Chondrocyte (in vitro differentiated cells): ENCODE measurements at regions not wholly inside any gene's neighbourhood (a gene's known extent, or its start where the extent isn't known, plus 50 kb on each side); places are given as distances from the start of the nearest gene placed in this dataset.

ENCODE experiments used
- DNase-seq: peaks from one replicate; pipeline ENCODE4 v3.0.0; 2021; ENCODE audit warnings: mixed read lengths, low spot score
- H3K27ac Mint-ChIP-seq: one replicate; pipeline ENCODE4 v1.8.0; 2021; ENCODE audit warnings: mild to moderate bottlenecking, moderate library complexity, mixed read lengths; ENCODE audit not compliant: unreplicated experiment
- H3K27me3 Mint-ChIP-seq: 2 replicates; pipeline ENCODE4 v1.8.0; 2021; ENCODE audit warnings: low read depth, mixed read lengths
- H3K36me3 Mint-ChIP-seq: 2 replicates; pipeline ENCODE4 v1.8.0; 2021; ENCODE audit warnings: low read depth, mixed read lengths
- H3K4me1 Mint-ChIP-seq: 2 replicates; pipeline ENCODE4 v1.8.0; 2021; ENCODE audit warnings: low read depth, mild to moderate bottlenecking, mixed read lengths
- H3K4me3 Mint-ChIP-seq: one replicate; pipeline ENCODE4 v1.8.0; 2021; ENCODE audit warnings: mild to moderate bottlenecking, moderate library complexity, mixed read lengths; ENCODE audit not compliant: unreplicated experiment
- H3K9me3 Mint-ChIP-seq: 2 replicates; pipeline ENCODE4 v1.8.0; 2021; ENCODE audit warnings: low read depth, mixed read lengths
- CTCF ChIP-seq: fragments of 200-600 bp; sonication (generic); IDR thresholded peaks from 2 replicates; pipeline ENCODE4 v1.5.0; 2021; ENCODE audit warnings: antibody characterized with exemption, mild to moderate bottlenecking, moderate library complexity

GRCh38 chr10:33067917-33068316 is 109.9 kb upstream of the ITGB1 start:
- H3K4me1 Mint-ChIP-seq = peaks cover 6% of the 10 kb centered on the region
- no peak overlapping the region for H3K4me3 Mint-ChIP-seq
- TF ChIP-seq CTCF = no peak
- H3K27me3 Mint-ChIP-seq = no peaks in the 10 kb centered on the region
- no peak for DNase-seq
- no peaks in the 10 kb centered on the region for H3K9me3 Mint-ChIP-seq
- H3K27ac Mint-ChIP-seq = no peak overlapping the region
- H3K36me3 Mint-ChIP-seq = peaks cover 2% of the 10 kb centered on the region

- Mint-ChIP-seq H3K27ac (no peak overlapping the region), H3K36me3 (peaks cover 2% of the 10 kb centered on the region), H3K27me3 (no peaks in the 10 kb centered on the region), H3K4me3 (no peak overlapping the region), H3K4me1 (peaks cover 6% of the 10 kb centered on the region), H3K9me3 (peaks cover 2% of the 10 kb centered on the region)
- no peak for DNase-seq
- no peak for TF ChIP-seq CTCF
Measured at GRCh38 chr10:33067481-33067880, 109.5 kb upstream of the ITGB1 start.

GRCh38 chr10:33066558-33067236 is 108.7 kb upstream of the ITGB1 start:
- DNase-seq = no peak
- TF ChIP-seq CTCF = no peak
- Mint-ChIP-seq H3K27me3 (no peaks in the 10 kb centered on the region), H3K4me1 (peaks cover 6% of the 10 kb centered on the region), H3K9me3 (peaks cover 3% of the 10 kb centered on the region), H3K27ac (no peak overlapping the region), H3K4me3 (no peak overlapping the region), H3K36me3 (peaks cover 2% of the 10 kb centered on the region)

GRCh38 chr10:33065111-33065510 is 107.1 kb upstream of the ITGB1 start:
- no peak for DNase-seq
- no peak for TF ChIP-seq CTCF
- H3K4me3 Mint-ChIP-seq = no peak overlapping the region
- no peaks in the 10 kb centered on the region for H3K27me3 Mint-ChIP-seq
- H3K9me3 Mint-ChIP-seq = peaks cover 3% of the 10 kb centered on the region
- no peak overlapping the region for H3K27ac Mint-ChIP-seq
- peaks cover 6% of the 10 kb centered on the region for H3K4me1 Mint-ChIP-seq
- H3K36me3 Mint-ChIP-seq = no peaks in the 10 kb centered on the region

- no peak for TF ChIP-seq CTCF
- no peak for DNase-seq
- Mint-ChIP-seq H3K36me3 (no peaks in the 10 kb centered on the region), H3K27ac (no peak overlapping the region), H3K4me1 (peaks cover 6% of the 10 kb centered on the region), H3K27me3 (no peaks in the 10 kb centered on the region), H3K9me3 (peaks cover 3% of the 10 kb centered on the region), H3K4me3 (no peak overlapping the region)
Measured at GRCh38 chr10:33064706-33065105, 106.7 kb upstream of the ITGB1 start.
